Stimulated activated CD4-positive, alpha-beta T cell treated with anti-CD3 and anti-CD28 coated beads, Interleukin-4, amount 100 ng/mL, for 4 hours (primary cell): ENCODE measurements at regions not wholly inside any gene's neighbourhood (a gene's known extent, or its start where the extent isn't known, plus 50 kb on each side); places are given as distances from the start of the nearest gene placed in this dataset.

ENCODE experiments used
- DNase-seq, 2 experiments: peaks; one replicate each; pipeline ENCODE4 v3.0.0-alpha.2; 2020

DNA sequence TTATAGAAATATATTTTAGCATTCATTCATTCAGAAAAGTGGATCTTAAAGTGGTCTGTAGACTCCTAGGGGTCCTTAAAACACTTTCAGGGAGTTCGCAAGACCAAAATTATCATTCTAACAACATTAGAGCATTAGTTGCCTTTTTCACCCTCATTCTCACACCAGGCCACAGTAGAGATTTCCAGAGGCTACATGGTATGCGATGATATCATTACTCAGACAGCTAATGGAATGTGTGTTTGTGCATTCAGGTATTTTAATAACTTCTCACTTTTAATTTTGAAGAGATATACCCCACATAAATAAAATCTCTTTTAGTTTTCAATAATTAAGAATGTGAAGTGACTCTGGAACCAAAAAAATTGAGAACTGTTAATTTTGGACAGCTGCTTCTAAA is 206.9 kb downstream of the NSUN3 start:
- no peak for DNase-seq

DNA sequence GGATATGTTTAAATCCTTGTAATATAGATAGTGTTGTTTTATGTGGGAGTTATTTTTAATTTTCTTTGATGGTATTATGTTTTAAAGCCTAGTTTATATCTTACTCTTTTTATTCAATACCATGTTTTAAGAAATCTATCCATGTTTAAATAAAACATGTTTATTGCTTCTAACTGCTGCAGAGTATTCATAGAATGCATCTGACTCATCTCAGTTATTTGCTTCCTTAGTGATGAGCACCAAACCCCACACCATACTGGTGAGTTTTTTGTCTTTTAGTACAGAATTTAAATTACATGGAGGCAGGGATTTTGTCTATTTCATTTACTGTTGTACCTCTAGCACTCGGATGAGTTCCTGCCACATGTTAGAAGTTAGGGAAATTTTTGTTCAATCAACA is 209.2 kb downstream of the NSUN3 start:
- no peak for DNase-seq

DNA sequence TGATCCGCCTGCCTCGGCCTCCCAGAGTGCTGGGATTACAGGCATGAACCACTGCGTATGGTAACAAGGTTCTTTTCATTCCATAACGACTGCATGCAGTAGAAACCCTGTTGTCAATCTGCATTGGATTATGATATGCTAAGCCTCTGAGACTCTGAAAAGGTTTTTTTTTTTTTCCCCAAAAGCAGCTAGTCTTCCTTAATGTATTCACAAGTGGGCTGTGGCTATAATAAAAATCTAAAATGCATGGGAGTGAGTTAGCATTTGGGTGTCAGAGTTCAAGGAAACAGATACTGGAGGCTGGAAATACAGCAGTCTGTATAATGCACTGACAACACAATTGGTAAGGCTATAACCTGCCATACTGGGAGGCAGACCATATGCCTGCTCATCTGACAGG is 218.1 kb downstream of the NSUN3 start:
- no peak for DNase-seq

DNA sequence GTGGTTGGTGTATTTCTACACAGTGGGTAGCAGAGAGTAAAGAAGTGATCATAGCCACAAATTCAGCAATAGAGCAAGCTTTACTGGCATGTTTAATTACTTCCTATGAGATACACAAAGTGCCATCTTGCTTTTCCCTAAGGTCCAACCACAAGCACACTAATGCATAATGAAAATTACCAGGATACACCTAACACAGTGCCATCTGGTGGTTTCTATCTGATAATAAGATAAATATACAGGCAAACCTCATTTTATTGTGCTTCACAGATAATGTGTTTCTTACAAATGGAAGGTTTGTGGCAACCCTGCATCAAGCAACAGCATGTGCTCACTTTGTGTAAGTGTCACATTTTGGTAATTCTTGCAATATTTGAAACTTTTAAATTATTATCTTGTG is 223.0 kb downstream of the NSUN3 start:
- no peak for DNase-seq

DNA sequence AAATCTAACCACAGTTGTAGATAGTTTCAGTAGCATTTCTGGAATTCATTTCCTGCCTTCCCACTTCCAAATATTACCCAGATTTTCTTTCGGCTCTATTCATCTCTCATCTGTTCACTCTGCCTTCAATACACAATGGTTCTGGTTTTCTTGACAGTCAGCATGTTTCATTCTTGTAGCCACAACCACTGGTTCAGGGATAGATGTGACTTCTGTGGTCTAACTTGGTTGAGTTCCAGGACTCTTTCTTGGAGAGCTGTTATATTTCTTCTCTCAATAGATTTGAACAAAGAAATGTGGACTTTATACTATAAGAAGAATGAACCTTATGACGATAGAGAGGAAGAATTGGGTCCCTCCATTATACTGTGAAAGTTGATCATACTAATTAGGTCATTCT is 228.8 kb downstream of the NSUN3 start:
- no peak for DNase-seq

DNA sequence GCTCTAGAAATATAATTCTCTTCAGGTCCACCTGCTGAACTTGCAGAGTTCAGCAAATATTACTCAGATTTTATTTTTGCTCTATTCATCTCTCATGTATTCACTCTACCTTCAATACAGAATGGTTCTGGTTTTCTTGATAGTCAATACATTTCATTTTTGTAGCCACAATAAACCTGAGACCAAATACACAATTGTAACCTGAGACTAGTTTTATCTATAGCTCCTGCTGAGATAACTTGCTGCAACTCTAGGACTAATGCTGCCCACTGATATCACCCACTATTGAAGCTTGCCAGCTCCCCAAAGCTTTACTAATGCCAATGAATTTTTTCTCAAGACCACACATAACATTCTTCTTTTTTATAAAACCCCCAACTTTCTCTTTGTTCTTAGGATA is 229.3 kb downstream of the NSUN3 start:
- no peak for DNase-seq

DNA sequence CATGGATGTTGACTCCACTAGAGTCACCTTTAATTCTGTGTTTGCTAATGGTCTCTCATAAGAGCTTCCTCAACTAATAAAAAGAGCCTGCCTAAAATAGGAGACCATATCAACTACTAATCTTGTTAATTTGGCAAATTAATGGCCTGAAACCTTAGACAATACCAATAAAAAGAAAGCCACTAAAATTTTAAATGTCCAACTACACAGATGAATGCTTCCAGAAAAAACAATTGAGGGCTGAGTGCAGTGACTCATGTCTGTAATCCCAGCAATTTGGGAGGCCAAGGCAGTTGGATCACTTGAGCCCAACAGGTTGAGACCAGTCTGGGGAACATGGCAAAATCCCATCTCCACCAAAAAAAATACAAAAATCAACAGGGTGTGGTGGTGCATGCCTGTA is 230.9 kb downstream of the NSUN3 start:
- DNase-seq: no peak

DNA sequence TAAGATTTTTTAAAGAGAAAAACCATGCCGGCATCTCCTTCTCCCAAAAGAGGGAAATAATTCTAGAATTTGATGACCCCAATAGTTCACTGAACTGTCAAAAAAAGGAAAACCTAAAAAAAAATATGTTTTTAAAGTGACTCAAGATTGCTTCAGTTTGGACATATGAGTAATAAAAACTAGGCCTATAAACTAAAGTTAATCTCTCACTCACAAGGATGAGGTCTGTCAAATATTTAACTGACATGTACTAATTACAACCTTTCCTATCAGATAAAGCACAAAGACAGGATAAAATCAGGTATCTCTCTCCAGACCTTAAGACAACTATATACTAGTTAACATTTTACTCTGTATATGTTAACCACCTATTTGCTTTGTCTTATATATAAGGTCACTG is 231.9 kb downstream of the NSUN3 start:
- no peak for DNase-seq

DNA sequence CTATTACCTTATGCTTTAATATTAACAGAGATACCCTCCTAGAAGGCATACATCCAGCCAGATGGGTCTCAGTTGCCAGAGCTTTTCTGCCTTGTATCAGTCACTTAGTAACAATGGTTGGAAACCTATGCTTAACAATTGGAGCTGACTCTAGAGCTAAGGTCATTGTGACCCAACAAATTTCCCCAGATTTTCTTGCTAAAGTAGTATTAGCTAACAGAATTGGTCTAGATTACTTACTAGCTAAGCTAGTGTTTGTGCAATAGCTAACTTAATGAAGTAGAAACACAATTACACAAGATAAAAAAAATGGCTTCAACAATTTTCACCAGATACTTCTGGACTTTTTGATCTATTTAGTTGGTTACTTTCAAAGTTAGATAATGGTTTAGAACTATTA is 236.9 kb downstream of the NSUN3 start:
- no peak for DNase-seq

DNA sequence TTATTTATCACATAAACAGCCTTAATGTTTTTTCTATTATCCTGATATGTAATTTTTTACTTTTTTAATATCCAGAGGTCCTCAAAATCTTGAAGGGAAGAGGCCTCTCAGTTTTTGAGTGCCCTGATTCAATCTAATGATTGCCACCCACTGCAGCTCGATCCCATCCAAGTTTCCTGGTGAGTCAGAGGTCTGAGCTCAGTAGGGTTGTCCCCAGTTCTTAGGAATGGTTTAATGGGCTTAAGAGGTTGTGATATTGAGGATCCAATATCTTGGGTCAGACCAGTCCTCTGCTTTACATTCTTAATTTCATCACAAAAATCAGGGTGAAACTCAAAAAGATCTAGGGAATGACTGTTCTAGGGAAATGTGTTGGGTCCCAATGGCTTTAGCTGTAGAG is 238.5 kb downstream of the NSUN3 start:
- DNase-seq: no peak

DNA sequence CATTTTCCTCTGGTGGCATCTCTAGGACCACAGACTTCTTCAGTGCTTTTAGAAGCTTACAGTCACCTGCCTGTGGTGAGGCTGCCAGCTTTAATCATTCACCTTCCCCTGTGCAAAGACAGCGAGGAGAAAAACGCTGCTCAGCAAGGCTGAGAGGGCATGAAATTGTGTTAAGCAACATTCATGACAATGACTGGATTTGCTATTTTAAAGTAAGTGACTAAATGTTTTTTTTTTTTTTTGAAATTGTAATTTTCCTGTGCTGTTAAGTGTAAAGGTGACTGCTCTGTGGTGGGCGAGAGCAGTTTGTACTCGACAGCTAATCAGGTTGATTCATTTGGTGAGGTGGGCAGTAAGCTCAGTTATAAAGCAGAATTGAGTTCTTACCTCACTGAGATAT is 240.4 kb downstream of the NSUN3 start:
- no peak for DNase-seq

DNA sequence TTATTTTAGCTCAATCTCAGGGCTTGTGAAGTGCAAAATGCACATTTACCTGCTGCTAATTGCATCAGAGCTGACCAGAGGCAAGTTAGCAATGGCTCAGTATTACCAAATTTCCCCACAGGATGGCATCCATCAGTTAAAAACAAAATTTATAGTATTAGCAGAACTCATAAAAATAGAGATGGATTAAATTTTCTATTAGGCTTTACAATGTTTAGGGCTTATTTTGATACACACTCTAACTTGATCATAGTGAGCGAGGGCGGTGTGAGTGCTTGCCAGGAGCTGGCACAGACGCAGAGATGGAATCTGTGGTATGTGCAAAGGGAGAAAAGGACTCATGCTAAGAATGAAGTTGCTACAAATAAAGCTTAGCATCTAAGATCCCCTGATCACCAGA is 241.0 kb downstream of the NSUN3 start:
- no peak for DNase-seq

DNA sequence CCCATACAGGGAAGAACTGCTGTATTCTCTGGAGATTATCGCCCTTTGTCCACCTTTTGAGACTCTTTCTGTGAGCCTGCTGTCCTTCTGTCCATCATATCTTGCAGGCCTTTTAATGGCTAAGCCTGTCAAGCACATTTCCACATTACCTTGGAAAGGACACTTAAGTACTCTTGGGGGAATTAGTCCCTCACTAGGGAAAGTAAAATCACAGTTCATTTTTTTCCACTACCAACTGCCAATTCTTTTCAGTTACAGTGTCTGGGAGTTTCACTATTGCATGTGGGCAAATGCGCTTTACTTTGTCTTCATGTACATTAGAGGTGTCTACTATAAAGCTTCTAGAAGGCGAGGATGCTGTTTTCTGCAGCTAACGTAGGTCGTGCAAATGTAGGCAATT is 242.1 kb downstream of the NSUN3 start:
- DNase-seq: no peak

DNA sequence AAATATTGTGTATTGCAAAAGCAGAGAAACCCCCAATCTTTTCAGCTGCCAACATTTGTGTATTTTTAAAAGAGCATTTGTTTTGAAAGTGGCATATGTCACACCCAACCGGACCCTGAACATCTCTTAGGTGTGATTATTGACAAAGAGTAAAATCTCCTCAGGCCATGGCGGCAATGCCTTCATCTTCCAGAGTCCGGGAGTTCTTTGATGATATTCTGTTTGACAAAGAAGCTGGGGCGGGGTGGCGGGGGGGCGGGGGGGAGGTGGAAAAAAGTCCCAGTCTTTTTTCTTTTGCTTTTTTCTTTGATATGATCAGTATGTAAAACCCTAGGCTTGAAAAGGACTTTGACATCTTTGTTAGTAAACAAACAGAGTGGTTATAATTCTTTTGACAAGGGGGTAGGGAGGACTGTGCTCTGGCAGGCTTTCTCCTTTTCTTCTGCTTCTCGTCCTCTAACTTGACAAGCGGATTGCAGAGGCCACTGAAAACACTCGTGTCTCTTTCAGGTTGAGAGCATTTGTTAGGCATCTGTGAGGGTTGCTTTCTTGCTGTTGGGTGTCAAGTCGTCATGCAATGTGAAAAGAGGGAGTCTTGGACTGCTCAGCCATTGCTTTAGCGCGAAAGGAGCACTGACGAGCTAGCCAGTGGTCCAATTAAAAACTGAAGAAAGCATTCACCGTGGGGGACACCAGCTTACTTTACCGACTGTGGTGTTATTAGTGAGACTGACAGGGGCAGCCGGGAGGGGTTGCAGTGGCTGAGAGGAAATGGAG is 243.2 kb downstream of the NSUN3 start:
- DNase-seq: no peak

DNA sequence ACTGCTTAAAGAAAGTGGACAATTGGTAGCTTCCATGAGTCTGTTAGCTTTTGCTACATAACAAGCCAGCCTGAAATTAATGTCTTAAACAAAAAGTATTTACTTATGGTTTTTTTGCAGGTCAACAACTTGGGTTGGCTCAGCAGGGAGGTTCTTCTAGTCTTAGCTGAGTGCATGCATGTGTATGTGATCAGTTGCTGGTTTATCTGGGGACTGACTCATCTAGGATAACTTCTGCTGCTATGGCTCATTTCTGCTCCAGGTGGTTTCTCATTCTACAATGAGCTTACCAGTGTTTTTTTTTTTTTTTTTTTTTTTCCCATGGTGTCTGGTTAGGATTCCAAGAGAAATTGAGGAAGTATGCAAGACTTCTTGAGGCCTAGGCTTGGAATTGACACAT is 244.7 kb downstream of the NSUN3 start:
- DNase-seq: no peak

DNA sequence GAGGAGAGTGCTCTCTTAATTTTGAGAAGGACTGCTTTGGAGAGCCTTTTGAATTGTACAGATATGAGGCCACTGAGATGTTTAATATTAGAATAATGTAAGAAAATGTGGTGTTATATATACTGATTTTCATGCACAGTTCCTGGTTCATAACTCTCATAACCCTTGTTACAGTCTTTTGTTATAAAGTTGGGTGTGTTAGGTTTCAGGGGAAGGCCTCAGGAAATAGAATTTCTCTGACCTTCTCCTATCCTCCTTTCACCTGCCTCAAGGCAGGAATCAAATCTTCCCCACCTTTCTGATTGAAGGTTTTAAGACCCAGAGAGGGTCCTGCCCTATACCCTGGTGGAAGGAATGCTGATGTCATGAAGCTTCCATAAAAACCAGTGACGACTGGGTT is 245.9 kb downstream of the NSUN3 start:
- no peak for DNase-seq

DNA sequence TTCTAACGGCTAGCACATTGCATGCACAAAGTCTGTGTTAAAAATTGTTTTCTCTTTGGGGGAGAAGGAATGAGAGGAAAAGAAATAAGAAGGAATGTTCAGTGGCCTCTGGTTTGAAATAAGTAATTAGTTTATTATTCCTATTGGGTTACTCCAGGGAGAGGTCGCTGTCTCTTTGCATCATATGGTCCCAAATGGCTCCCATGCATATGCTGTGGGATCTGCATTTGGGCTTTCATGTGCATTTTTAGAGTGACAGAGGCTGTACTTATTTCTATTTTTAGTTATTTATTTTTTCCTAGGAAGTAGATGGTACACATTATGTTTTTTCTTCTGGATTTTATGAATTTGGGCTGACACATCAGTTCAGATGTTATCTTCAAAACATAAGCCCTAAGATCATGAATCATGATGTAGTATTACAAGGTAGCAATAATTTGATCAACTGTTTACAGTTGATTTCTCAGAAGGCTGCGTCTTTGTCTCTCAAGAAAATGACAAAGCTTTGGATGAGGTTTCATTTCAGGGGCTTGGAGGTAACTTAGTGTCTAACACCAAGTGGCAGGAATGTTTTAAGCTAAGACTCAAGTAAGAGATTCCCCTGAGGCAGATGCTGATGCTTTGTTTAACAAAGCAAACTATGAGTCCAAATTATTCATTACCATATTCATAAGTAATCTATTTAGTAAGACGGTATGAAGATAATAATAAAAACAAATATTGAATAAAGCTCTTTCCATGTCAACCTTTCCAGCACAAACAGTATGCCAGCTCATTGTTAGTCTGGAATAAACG is 247.7 kb downstream of the NSUN3 start:
- no peak for DNase-seq

DNA sequence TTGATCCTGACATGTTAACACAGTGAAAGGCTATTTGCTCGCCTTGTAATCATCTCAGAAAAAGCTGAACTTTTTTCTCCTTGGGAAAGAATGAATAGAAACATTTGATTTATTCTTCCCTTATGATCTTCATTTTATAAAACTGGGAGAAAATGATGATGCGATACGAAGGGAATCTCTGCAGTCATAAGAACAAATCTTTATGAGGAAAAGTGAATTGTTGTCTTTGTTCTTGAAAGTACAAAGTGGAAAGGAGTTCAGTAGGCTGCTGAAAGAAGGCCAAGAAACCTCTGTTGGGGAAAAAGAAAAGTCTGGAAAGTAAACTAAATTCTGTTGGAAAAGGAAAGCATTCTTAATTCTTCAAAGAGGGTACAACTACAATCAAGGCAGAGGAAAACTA is 248.8 kb downstream of the NSUN3 start:
- DNase-seq: no peak

DNA sequence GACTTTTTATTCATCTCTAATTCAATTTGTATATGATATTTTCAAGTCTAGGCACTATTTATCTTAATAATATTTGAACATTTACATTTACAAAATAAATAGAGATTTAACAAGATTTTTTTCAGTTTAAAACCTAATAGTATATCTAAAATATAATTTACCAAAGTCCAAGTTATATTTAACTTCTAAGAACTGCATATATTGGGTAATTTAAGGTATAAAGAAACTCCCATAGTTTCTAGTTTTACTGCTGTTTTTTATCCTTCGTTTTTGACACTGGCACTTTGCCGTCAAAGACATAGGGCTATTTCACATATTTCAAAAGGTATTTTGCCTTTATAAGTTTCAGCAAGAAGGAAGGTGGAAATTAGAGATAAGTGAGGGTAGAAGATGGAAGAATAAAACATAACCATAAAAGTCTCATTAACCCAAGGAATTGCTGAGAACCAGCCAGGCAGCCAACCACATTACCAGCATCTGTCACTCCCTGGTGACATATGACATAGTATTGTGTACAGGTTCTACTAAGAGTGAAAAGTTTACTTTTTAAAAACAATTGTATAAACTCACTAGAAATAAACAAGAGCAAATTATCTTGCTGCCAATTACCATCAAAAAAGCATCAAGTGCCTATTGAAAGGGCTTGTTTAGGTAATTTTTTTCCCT is 251.5 kb downstream of the NSUN3 start:
- no peak for DNase-seq

DNA sequence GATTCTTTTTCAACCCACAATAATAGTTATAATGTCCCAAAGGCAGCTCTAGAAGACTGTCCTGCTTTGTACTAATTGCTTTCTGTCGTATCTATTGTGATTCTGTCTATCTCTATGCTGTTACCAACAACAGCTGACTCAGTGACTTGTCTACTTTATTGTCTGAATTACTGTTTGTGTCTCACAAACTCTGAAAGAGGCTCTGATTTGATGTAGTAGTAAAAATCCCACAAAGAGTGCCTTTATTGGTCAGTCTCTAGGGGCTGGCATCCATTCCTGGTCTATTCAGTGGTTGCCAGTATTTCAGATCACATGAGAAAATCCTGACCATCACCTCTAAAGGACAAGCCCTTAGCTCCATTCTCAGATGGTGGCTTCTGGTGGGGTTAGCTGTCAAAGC is 254.2 kb downstream of the NSUN3 start:
- no peak for DNase-seq

DNA sequence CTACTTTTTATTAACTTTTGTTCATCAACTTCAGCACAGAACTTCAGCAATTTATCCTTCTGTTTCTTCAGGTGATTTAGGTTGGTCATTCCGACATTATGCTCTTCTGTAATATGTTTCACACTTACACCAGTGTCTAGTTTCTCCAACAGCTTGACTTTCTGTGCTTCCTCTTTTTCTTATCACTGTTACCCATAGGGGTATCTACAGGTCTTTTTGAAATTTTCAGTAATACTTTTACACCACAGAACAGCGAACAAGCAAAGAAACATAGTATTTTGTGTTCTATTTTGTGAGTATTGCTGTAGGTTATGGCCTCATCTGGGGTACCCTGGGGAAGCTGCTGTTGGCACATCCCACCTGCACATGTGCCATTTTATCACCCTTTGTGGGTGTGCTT is 260.7 kb downstream of the NSUN3 start:
- no peak for DNase-seq

DNA sequence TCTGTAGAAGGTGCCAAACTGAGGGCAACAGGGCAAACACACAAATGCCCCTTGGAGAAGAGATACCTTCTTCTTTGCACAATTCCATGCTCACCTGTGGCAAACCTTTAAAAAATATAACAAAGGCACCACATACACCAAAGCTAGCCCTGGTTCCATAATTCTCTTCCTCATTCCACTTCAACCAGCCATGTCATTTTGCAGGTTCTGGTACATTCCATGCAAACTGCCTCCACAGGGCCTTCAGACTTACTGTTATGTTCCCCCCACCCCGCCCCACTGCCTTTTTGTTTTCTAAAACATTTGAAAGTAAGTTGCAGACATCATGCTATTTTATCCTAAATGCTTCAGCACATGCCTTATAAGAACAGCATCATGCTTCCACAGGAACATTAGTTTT is 269.0 kb downstream of the NSUN3 start:
- DNase-seq: no peak

DNA sequence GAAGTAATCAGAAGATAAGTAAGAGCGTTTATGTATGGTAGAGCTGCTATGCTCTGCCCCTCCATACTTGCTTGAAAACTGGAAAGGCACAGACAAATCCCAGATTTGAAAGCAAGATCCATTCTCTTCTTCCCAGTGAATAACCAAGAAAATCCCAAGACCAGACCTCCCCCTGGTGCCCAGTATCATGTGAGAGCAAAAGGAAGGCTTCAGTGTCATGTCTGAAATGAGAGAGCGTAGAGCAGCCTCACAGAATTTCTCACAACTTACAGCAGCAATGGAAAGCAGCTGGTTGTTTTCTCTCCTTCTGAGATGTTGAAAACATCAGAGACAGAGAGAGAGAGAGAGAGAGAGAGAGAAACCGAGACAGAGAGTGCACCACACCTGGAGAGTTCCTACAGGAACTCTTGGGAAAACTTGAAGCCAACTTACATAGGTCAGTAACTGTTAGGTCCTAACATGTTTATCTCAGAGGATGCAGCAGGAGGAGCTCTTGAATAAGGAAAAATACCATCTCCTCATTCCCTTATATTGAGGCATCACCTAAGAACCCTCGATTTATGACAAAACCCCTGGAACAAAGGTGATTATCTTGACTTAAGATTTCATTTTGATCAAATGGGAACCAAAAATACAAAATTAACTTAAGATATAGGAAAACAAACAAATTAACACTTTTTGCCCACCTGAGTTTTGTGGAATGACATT is 273.3 kb downstream of the NSUN3 start:
- no peak for DNase-seq

DNA sequence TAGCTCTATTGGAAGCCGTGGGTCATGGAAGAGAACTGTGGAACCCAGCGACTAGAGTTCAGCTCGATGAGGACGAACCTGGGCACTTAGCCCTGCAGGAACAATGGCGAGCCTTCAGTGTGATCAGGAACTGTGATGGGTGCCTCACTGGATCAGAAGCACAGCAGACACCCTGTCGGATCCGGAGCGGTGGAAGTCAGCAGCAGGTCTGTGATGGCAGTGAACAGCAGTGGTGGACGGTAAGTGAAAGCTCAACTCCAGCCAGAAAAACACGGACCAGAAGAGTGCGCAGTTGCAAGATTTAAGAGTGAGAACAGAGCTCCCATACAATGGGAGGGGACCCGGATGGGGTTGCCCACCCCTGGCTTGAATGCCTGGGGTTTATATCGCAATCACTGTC is 282.2 kb downstream of the NSUN3 start:
- no peak for DNase-seq
